HG03457 (cell line): ENCODE measurements at regions not wholly inside any gene's neighbourhood (a gene's known extent, or its start where the extent isn't known, plus 50 kb on each side); places are given as distances from the start of the nearest gene placed in this dataset.

Experiments
- ATAC-seq: cut with Tn5 transposase; IDR thresholded peaks from one replicate; pipeline ENCODE4 v1.9.1; 2021; ENCODE audit warnings: moderate number of reproducible peaks; ENCODE audit not compliant: unreplicated experiment

GRCh38 chr5:112625246-112625645 is 112.4 kb upstream of the APC start:
- ATAC-seq = no peak

GRCh38 chr5:112625689-112626438 is 111.8 kb upstream of the APC start:
- no peak for ATAC-seq

GRCh38 chr5:112626715-112627114 is 111.0 kb upstream of the APC start:
- ATAC-seq = no peak

- ATAC-seq = no peak
Measured at GRCh38 chr5:112628214-112628980, 109.3 kb upstream of the APC start.

GRCh38 chr5:112630246-112631009 is 107.3 kb upstream of the APC start:
- ATAC-seq = no peak

- no peak for ATAC-seq
Measured at GRCh38 chr5:112634166-112634565, 103.5 kb upstream of the APC start.

GRCh38 chr5:112634796-112635195 is 102.9 kb upstream of the APC start:
- ATAC-seq = no peak

- ATAC-seq = no peak
Measured at GRCh38 chr5:112635276-112635675, 102.4 kb upstream of the APC start.

- ATAC-seq = no peak
Measured at GRCh38 chr5:112635771-112636731, 101.6 kb upstream of the APC start.

GRCh38 chr5:112636751-112637150 is 100.9 kb upstream of the APC start:
- ATAC-seq = no peak

- ATAC-seq = no peak
Measured at GRCh38 chr5:112637343-112637742, 100.3 kb upstream of the APC start.

GRCh38 chr5:112640546-112640945 is 97.1 kb upstream of the APC start:
- no peak for ATAC-seq

GRCh38 chr5:112641515-112642110 is 96.1 kb upstream of the APC start:
- ATAC-seq = no peak

GRCh38 chr5:112642885-112643284 is 94.8 kb upstream of the APC start:
- no peak for ATAC-seq

GRCh38 chr5:112643339-112643971 is 94.2 kb upstream of the APC start:
- no peak for ATAC-seq

GRCh38 chr5:112646139-112646936 is 91.3 kb upstream of the APC start:
- ATAC-seq = no peak

- ATAC-seq = no peak
Measured at GRCh38 chr5:112647428-112647827, 90.3 kb upstream of the APC start.

GRCh38 chr5:112648264-112648663 is 89.4 kb upstream of the APC start:
- no peak for ATAC-seq

- no peak for ATAC-seq
Measured at GRCh38 chr5:112649882-112650281, 87.8 kb upstream of the APC start.
